ENCODE measurements at regions not wholly inside any gene's neighbourhood (a gene's known extent, or its start where the extent isn't known, plus 50 kb on each side); places are given as distances from the start of the nearest gene placed in this dataset.

- no peaks in the 10 kb centered on the region for H4K20me1 ChIP-seq (ENCODE audit: insufficient read depth, low read length)
- DNase-seq (ENCODE audit: low spot score) = no peak
- H2AFZ ChIP-seq (ENCODE audit: low read length) = no peak overlapping the region
- TF ChIP-seq EZH2phosphoT487 (IDR thresholded peaks at IDR 0.05; ENCODE audit: borderline replicate concordance, low read depth, low read length) = no peak
- TF ChIP-seq, protein P1, sequence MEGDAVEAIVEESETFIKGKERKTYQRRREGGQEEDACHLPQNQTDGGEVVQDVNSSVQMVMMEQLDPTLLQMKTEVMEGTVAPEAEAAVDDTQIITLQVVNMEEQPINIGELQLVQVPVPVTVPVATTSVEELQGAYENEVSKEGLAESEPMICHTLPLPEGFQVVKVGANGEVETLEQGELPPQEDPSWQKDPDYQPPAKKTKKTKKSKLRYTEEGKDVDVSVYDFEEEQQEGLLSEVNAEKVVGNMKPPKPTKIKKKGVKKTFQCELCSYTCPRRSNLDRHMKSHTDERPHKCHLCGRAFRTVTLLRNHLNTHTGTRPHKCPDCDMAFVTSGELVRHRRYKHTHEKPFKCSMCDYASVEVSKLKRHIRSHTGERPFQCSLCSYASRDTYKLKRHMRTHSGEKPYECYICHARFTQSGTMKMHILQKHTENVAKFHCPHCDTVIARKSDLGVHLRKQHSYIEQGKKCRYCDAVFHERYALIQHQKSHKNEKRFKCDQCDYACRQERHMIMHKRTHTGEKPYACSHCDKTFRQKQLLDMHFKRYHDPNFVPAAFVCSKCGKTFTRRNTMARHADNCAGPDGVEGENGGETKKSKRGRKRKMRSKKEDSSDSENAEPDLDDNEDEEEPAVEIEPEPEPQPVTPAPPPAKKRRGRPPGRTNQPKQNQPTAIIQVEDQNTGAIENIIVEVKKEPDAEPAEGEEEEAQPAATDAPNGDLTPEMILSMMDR (conservative IDR thresholded peaks at IDR 0.05; ENCODE audit: low read length) = no peak
- H3K9me3 ChIP-seq (ENCODE audit: low read length) = no peaks in the 10 kb centered on the region
- intact Hi-C loops (cut with micrococcal nuclease; ENCODE audit: unreplicated experiment) = no loop called here
- no peak overlapping the region for H3K27ac ChIP-seq (ENCODE audit: low read depth, low read length, poor library complexity, severe bottlenecking)
- H3K79me2 ChIP-seq (ENCODE audit: insufficient read depth, low read depth, low read length) = no peaks in the 10 kb centered on the region
- H3K4me3 ChIP-seq (ENCODE audit: low read depth, low read length, poor library complexity, severe bottlenecking) = no peak overlapping the region
- no TSS peak for BruUV-seq (replicated peaks)
- no peaks in the 10 kb centered on the region for H3K36me3 ChIP-seq (ENCODE audit: insufficient read depth, low read length)
- no peaks in the 10 kb centered on the region for H3K4me1 ChIP-seq (ENCODE audit: insufficient read depth, low read length, poor library complexity, severe bottlenecking)
- POLR2A ChIA-PET = interaction anchor here (0.7 kb wide), 1 partner anchor 15 kb away, joined by 3 read pairs; no protein-coding TSS in a partner anchor
- no peaks in the 10 kb centered on the region for H3K9me2 ChIP-seq (ENCODE audit: insufficient read depth, low read length)
- no peak overlapping the region for H3K4me2 ChIP-seq (ENCODE audit: low read length)
- CTCF ChIA-PET (ENCODE audit: unreplicated experiment) = no interaction called here
Measured at GRCh38 chr12:13805041-13805440, 176.4 kb downstream of the GRIN2B start.

DNA sequence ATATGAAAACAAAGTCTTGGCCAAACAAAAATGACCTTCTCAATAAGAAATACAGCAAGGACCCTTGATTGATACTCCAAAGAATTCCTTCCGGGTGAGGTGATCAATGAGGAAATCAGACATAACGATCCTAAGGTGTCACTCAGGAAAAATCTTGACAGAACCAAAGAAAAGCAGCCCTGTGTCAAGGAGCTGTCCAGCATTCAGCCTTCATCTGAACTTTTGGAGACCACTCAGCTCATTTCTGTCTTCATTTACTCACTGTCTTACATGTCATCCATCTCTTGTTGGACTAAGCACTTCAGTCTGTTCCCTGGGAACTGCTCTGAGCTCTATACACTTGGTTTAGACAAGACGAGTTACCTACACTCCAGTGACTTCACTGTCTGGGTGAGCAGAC lies 179.9 kb downstream of the GRIN2B start:
- H3K27ac ChIP-seq (ENCODE audit: low read depth, low read length, poor library complexity, severe bottlenecking) = no peak overlapping the region
- H2AFZ ChIP-seq (ENCODE audit: low read length) = no peak overlapping the region
- H3K79me2 ChIP-seq (ENCODE audit: insufficient read depth, low read depth, low read length) = no peaks in the 10 kb centered on the region
- no TSS peak for BruUV-seq (replicated peaks)
- CTCF ChIA-PET (ENCODE audit: unreplicated experiment) = interaction anchor here (1.0 kb wide), 1 partner anchor 46 kb away, joined by 3 read pairs; no protein-coding TSS in a partner anchor
- no peaks in the 10 kb centered on the region for H3K9me3 ChIP-seq (ENCODE audit: low read length)
- no peak overlapping the region for H3K4me3 ChIP-seq (ENCODE audit: low read depth, low read length, poor library complexity, severe bottlenecking)
- no peaks in the 10 kb centered on the region for H3K4me1 ChIP-seq (ENCODE audit: insufficient read depth, low read length, poor library complexity, severe bottlenecking)
- H3K4me2 ChIP-seq (ENCODE audit: low read length) = no peak overlapping the region
- no peaks in the 10 kb centered on the region for H3K9me2 ChIP-seq (ENCODE audit: insufficient read depth, low read length)
- intact Hi-C loops (cut with micrococcal nuclease; ENCODE audit: unreplicated experiment) = no loop called here
- H4K20me1 ChIP-seq (ENCODE audit: insufficient read depth, low read length) = no peaks in the 10 kb centered on the region
- DNase-seq (ENCODE audit: low spot score) = no peak
- no peak for TF ChIP-seq EZH2phosphoT487 (IDR thresholded peaks at IDR 0.05; ENCODE audit: borderline replicate concordance, low read depth, low read length)
- TF ChIP-seq, protein P1 (conservative IDR thresholded peaks at IDR 0.05; ENCODE audit: low read length) = no peak
- POLR2A ChIA-PET = no interaction called here
- H3K36me3 ChIP-seq (ENCODE audit: insufficient read depth, low read length) = no peaks in the 10 kb centered on the region

- POLR2A ChIA-PET = no interaction called here
- no TSS peak for BruUV-seq (replicated peaks)
Measured at GRCh38 chr12:13799574-13799973, 181.8 kb downstream of the GRIN2B start.

More at GRCh38 chr12:13799574-13799973, 181.8 kb downstream of the GRIN2B start:
- no peaks in the 10 kb centered on the region for H3K9me3 ChIP-seq (ENCODE audit: low read length)
- H3K36me3 ChIP-seq (ENCODE audit: insufficient read depth, low read length) = no peaks in the 10 kb centered on the region
- intact Hi-C loops (cut with micrococcal nuclease; ENCODE audit: unreplicated experiment) = no loop called here
- no peak overlapping the region for H2AFZ ChIP-seq (ENCODE audit: low read length)
- no peaks in the 10 kb centered on the region for H3K9me2 ChIP-seq (ENCODE audit: insufficient read depth, low read length)
- H3K4me3 ChIP-seq (ENCODE audit: low read depth, low read length, poor library complexity, severe bottlenecking) = no peak overlapping the region
- H4K20me1 ChIP-seq (ENCODE audit: insufficient read depth, low read length) = no peaks in the 10 kb centered on the region
- no peak for TF ChIP-seq EZH2phosphoT487 (IDR thresholded peaks at IDR 0.05; ENCODE audit: borderline replicate concordance, low read depth, low read length)
- TF ChIP-seq, protein P1 (conservative IDR thresholded peaks at IDR 0.05; ENCODE audit: low read length) = no peak
- H3K4me1 ChIP-seq (ENCODE audit: insufficient read depth, low read length, poor library complexity, severe bottlenecking) = no peaks in the 10 kb centered on the region
- H3K27ac ChIP-seq (ENCODE audit: low read depth, low read length, poor library complexity, severe bottlenecking) = no peak overlapping the region
- CTCF ChIA-PET (ENCODE audit: unreplicated experiment) = no interaction called here
- no peak for DNase-seq (ENCODE audit: low spot score)
- no peak overlapping the region for H3K4me2 ChIP-seq (ENCODE audit: low read length)
- no peaks in the 10 kb centered on the region for H3K79me2 ChIP-seq (ENCODE audit: insufficient read depth, low read depth, low read length)
